ENCODE measurements at regions not wholly inside any gene's neighbourhood (a gene's known extent, or its start where the extent isn't known, plus 50 kb on each side); places are given as distances from the start of the nearest gene placed in this dataset.

GRCh38 chr3:65268426-65268825 lies 580.6 kb upstream of the ADAMTS9 start:
- Histone ChIP-seq H3K27ac (ENCODE audit: low read depth, low read length) (no peak overlapping the region), H3K9ac (ENCODE audit: extremely low read depth, low read length, poor library complexity, severe bottlenecking) (no peak overlapping the region), H3K36me3 (ENCODE audit: control insufficient read depth, insufficient read depth, low read length) (no peaks in the 10 kb centered on the region), H3K27me3 (ENCODE audit: control insufficient read depth, insufficient read depth, low read length, poor library complexity, severe bottlenecking) (no peaks in the 10 kb centered on the region), H3K4me3 (ENCODE audit: low read length) (no peak overlapping the region), H3K4me1 (ENCODE audit: control insufficient read depth, insufficient read depth, low read length) (no peaks in the 10 kb centered on the region), H3K9me3 (ENCODE audit: control insufficient read depth, low read length) (no peaks in the 10 kb centered on the region)
- Mint-ChIP-seq H3K4me3 (no peak overlapping the region), H3K27ac (no peak overlapping the region), H3K27me3 (ENCODE audit: insufficient read depth) (no peaks in the 10 kb centered on the region), H3K36me3 (ENCODE audit: low read depth) (no peaks in the 10 kb centered on the region), H3K9me3 (peaks cover 13% of the 10 kb centered on the region), H3K4me1 (no peaks in the 10 kb centered on the region)
- TF ChIP-seq CTCF (conservative IDR thresholded peaks at IDR 0.05): no peak
- no peak for DNase-seq
- 9 to 60% methylated on average over 1 of the region's 1 CpG for WGBS, 2 experiments (ENCODE audit: insufficient coverage in 1 of 2, insufficient read length in 1 of 2)

- Histone ChIP-seq H3K9me3 (ENCODE audit: control insufficient read depth, low read length) (peaks cover 4% of the 10 kb centered on the region), H3K9ac (ENCODE audit: extremely low read depth, low read length, poor library complexity, severe bottlenecking) (no peak overlapping the region), H3K36me3 (ENCODE audit: control insufficient read depth, insufficient read depth, low read length) (no peaks in the 10 kb centered on the region), H3K4me1 (ENCODE audit: control insufficient read depth, insufficient read depth, low read length) (no peaks in the 10 kb centered on the region), H3K27ac (ENCODE audit: low read depth, low read length) (peak overlapping the region; percentile 34), H3K27me3 (ENCODE audit: control insufficient read depth, insufficient read depth, low read length, poor library complexity, severe bottlenecking) (no peaks in the 10 kb centered on the region), H3K4me3 (ENCODE audit: low read length) (no peak overlapping the region)
- Mint-ChIP-seq H3K9me3 (peaks cover 18% of the 10 kb centered on the region), H3K27me3 (ENCODE audit: insufficient read depth) (peaks cover 2% of the 10 kb centered on the region), H3K4me1 (no peaks in the 10 kb centered on the region), H3K27ac (no peak overlapping the region), H3K4me3 (no peak overlapping the region), H3K36me3 (ENCODE audit: low read depth) (no peaks in the 10 kb centered on the region)
- DNase-seq: no peak
- TF ChIP-seq CTCF (conservative IDR thresholded peaks at IDR 0.05): no peak
- 64 to 83% methylated on average over 2 to 4 of the region's 4 CpGs for WGBS, 2 experiments (ENCODE audit: insufficient coverage in 1 of 2, insufficient read length in 1 of 2)
These were observed 578.3 kb upstream of the ADAMTS9 start for GRCh38 chr3:65265942-65266590.

GRCh38 chr3:65265511-65265910 lies 577.7 kb upstream of the ADAMTS9 start:
- H3K27me3 Mint-ChIP-seq (ENCODE audit: insufficient read depth): peaks cover 2% of the 10 kb centered on the region
- no peaks in the 10 kb centered on the region for H3K27me3 ChIP-seq (ENCODE audit: control insufficient read depth, insufficient read depth, low read length, poor library complexity, severe bottlenecking)
- no peaks in the 10 kb centered on the region for H3K4me1 ChIP-seq (ENCODE audit: control insufficient read depth, insufficient read depth, low read length)
- no peaks in the 10 kb centered on the region for H3K4me1 Mint-ChIP-seq
- 80 to 94% methylated on average over 1 to 3 of the region's 4 CpGs for WGBS, 2 experiments (ENCODE audit: insufficient coverage in 1 of 2, insufficient read length in 1 of 2)
- H3K9me3 ChIP-seq (ENCODE audit: control insufficient read depth, low read length): peaks cover 6% of the 10 kb centered on the region
- no peak overlapping the region for H3K9ac ChIP-seq (ENCODE audit: extremely low read depth, low read length, poor library complexity, severe bottlenecking)
- TF ChIP-seq CTCF (conservative IDR thresholded peaks at IDR 0.05): no peak
- H3K27ac Mint-ChIP-seq: no peak overlapping the region
- DNase-seq: no peak
- no peaks in the 10 kb centered on the region for H3K36me3 ChIP-seq (ENCODE audit: control insufficient read depth, insufficient read depth, low read length)
- H3K4me3 Mint-ChIP-seq: no peak overlapping the region
- H3K36me3 Mint-ChIP-seq (ENCODE audit: low read depth): no peaks in the 10 kb centered on the region
- H3K27ac ChIP-seq (ENCODE audit: low read depth, low read length): peak overlapping the region; percentile 34
- H3K4me3 ChIP-seq (ENCODE audit: low read length): no peak overlapping the region
- H3K9me3 Mint-ChIP-seq: peaks cover 17% of the 10 kb centered on the region

Measured in endodermal cell (in vitro differentiated cells).